ENCODE measurements at regions not wholly inside any gene's neighbourhood (a gene's known extent, or its start where the extent isn't known, plus 50 kb on each side); places are given as distances from the start of the nearest gene placed in this dataset.
"Not testable (repeated sequence)": the region's sequence is repeated elsewhere in the genome, so short reads cannot be mapped to it uniquely, and the experiment has no call there.

GRCh38 chr9:65449886-65450610 lies 165.0 kb upstream of the FOXD4L5 start:
- not testable (repeated sequence) for DNase-seq

DNA sequence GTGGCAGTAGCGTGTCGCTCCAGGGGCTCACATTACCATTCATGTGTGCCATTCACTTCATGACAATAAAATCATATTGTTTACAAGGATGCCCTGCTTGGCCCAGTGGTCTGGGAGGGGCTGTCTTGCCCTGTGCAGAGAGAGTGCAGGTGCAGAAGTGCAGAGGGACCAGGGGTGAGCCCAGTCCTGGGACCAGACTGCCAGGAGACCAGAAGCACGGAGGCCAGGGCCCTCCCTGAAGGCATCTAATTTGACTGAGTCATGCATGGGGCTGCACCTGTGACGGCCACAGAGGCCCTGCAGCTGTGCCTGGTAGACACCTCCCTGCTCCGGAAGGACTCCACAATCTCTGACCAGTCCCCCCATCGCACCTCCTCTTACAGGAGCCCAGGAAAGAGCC lies 164.4 kb upstream of the FOXD4L5 start:
- no peak for DNase-seq

- DNase-seq: not testable (repeated sequence)
These were observed 162.1 kb upstream of the FOXD4L5 start for GRCh38 chr9:65447146-65447545.

DNA sequence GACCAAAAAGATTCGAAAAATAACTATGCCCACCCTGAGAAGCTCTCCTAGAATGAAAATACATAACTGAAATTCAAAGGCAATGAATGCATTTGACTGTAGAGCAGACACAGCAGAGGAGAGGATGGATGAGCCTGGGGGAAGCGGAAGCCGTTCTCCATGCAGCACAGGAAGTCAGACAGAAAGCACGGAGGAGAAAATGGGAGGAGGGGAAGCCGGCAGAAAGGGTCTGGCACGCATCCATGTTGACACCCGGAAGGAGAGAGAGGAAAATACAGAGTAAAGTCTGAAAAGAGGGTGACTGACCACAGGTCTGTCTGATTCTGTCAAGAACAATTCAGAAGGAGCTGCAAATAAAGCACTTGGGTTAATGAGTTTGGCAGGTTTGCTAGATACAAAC lies 161.0 kb upstream of the FOXD4L5 start:
- DNase-seq: not testable (repeated sequence)

DNA sequence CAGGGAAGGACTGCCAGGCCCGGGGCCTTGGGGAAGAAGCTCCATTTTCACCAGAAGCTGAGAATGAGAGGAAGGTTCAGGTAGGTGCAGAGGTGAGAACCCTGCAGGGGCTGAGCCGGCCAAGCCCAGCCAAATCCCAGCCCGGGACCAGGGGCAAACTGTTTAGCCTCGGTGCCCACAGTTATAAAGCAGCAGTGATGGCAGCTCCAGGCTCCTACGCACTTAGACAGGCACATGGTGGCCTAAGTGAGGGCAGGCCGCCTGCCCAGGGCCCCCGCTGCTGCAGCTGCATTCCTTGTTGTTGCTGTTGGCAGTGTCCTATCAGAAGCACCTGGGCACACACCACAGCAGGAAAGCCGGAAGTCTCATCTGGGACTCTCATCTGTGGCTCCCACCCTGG lies 159.9 kb upstream of the FOXD4L5 start:
- DNase-seq: no peak

GRCh38 chr9:65442116-65442515 lies 157.1 kb upstream of the FOXD4L5 start:
- DNase-seq: not testable (repeated sequence)

- not testable (repeated sequence) for DNase-seq
These were observed 156.4 kb upstream of the FOXD4L5 start for GRCh38 chr9:65441324-65441920.

DNA sequence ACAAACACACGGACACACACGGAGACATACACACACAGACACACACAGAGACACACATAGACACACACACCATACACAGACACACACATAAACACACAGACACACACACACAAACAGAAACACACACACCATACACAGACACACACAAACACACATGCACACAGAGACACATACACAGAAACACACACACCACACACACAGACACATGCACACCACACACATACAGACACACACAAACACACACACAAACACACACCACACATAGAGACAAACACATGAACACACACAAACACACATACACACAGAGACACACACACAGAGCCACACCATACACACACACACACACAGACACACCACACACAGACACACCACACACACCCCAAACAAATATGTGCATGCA lies 152.7 kb upstream of the FOXD4L5 start:
- no peak for DNase-seq

GRCh38 chr9:65435464-65435863 lies 150.5 kb upstream of the FOXD4L5 start:
- no peak for DNase-seq

GRCh38 chr9:65432722-65433323 lies 147.8 kb upstream of the FOXD4L5 start:
- DNase-seq: no peak

GRCh38 chr9:65432051-65432450 lies 147.0 kb upstream of the FOXD4L5 start:
- no peak for DNase-seq

- no peak for DNase-seq
These were observed 145.2 kb upstream of the FOXD4L5 start for GRCh38 chr9:65430221-65430620.

DNA sequence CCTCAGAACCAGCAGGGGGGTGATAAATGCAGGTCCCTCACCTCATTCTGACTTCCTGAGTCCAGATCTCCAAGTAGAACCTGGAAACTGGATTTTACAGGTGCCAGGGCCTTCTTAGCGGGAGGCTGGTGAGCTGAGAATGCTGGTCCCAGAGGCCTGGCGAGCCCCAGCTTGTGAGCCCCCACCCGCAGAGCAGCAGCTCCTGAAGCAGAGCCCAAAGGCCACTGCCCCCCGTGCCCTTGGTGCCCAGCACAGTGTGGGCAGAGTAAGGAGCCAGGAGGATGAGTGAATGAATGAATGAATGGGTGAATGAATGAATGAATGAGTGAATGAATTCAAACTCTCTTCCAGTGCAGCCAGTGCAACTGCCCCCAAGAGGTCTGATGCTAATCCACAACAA lies 142.4 kb upstream of the FOXD4L5 start:
- not testable (repeated sequence) for DNase-seq

- DNase-seq: not testable (repeated sequence)
These were observed 141.8 kb upstream of the FOXD4L5 start for GRCh38 chr9:65426813-65427212.

GRCh38 chr9:65426231-65426630 lies 141.2 kb upstream of the FOXD4L5 start:
- DNase-seq: no peak

GRCh38 chr9:65425183-65425582 lies 140.2 kb upstream of the FOXD4L5 start:
- not testable (repeated sequence) for DNase-seq

DNA sequence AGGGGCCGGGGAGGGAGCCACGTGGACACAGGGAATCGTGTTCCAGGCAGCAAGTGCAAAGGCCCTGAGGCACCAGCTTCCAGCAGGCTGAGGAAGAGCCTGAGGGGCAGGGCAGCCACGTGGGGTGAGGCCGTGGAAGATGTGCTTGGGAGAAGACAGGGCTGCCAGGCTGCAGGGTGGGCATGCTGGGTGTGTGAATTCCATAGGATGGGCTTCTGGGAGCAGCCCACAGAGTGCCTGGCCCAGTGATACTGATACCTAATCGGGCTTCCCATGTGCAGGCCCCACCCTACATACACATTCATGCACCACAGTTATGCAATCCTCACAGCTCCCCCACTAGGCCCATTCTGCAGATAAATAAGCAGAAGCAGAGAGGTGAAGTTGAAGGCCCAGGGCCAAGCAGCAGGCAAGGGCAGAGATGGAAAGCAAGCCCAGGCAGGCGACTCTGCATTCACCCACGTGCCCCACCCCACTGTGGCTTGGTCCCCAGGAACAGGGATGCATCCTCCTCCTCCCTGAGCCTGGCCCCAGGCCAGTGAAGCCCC lies 139.5 kb upstream of the FOXD4L5 start:
- DNase-seq: not testable (repeated sequence)

- not testable (repeated sequence) for DNase-seq
These were observed 138.9 kb upstream of the FOXD4L5 start for GRCh38 chr9:65423691-65424436.

DNA sequence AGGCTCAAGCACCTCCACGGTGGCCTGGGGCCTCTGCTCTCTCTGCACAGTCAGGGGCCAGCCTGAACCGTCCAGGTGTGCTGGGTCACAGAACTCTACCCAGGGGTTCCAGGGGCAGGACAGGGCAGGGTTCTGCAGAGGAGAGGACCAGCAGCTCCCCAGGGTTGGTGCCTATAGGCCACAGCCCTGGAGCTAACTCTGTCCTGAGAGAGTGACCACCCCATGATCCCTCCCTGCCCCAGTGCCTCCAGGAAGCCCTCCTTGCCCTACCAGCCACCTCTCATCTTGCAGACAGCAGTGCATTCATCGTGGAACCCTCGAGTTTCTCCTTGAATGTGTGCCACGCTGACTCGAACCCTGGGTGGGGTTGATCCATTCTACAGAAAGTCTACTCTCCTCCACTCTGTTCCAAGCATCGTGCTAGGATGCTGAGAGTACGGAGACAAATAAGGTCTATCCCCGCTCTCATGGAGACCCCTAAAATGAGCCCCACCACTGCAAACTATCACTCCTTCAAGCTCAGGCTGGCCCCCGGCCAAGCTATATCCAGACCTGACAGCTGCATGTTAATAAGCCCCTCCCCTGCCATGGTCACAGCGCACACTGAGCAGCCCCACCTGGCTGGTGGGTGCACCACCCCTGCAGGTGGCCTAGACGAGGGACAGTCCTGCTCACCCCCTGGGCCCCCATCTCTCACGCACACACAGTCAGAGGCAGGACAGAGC lies 138.1 kb upstream of the FOXD4L5 start:
- DNase-seq: not testable (repeated sequence)

GRCh38 chr9:65421486-65421885 lies 136.5 kb upstream of the FOXD4L5 start:
- DNase-seq: not testable (repeated sequence)

GRCh38 chr9:65420771-65421170 lies 135.8 kb upstream of the FOXD4L5 start:
- DNase-seq: no peak

DNA sequence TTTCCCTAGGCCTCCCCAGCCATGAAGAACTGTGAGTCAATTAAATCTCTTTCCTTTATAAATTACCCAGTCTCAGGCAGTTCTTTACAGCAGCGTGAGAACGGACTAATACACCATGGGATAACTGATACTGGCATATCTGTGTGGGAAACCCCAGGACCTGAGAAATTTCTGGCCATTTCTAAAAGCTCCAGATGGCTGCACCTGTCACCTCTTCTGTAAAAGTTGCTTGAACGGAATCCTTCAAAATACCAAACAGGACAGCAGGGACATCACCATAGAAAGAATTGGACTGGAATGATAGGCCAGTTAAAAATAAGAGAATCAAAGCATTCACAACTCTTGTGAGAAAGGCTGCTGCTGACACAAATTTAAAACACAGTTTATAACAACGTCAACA lies 134.0 kb upstream of the FOXD4L5 start:
- not testable (repeated sequence) for DNase-seq
